Naive B cell (primary cell): ENCODE measurements at regions not wholly inside any gene's neighbourhood (a gene's known extent, or its start where the extent isn't known, plus 50 kb on each side); places are given as distances from the start of the nearest gene placed in this dataset.
A peak's percentile ranks its signal among the peaks of the same experiment; 100 is the strongest.

Source experiments
- ATAC-seq, 2 donors: fragments of 150-1000 bp; cut with Tn5 transposase; 2 replicates each; pipeline ENCODE4 v1.10.0; 2021; ENCODE audit warnings: low read depth in 2 of 2, mild to moderate bottlenecking in 2 of 2, moderate library complexity in 2 of 2
- DNase-seq: peaks from one replicate; pipeline ENCODE4 v3.0.0; 2022
- H3K27ac Mint-ChIP-seq, 6 donors: one replicate each; pipeline ENCODE4 v1.8.0; 2020 to 2022; ENCODE audit warnings: mild to moderate bottlenecking in 6 of 6, mixed read lengths in 6 of 6, moderate library complexity in 5 of 6, inconsistent platforms in 2 of 6
- H3K27me3 Mint-ChIP-seq, 3 donors: one replicate each; pipeline ENCODE4 v1.8.0; 2021 to 2022; ENCODE audit warnings: mixed read lengths in 3 of 3, mild to moderate bottlenecking in 1 of 3
- H3K36me3 Mint-ChIP-seq, 2 donors: one replicate each; pipeline ENCODE4 v1.8.0; 2020 to 2022; ENCODE audit warnings: mixed read lengths in 2 of 2, inconsistent platforms in 1 of 2, mild to moderate bottlenecking in 1 of 2
- H3K4me1 Mint-ChIP-seq, 3 donors: one replicate each; pipeline ENCODE4 v1.8.0; 2020 to 2022; ENCODE audit warnings: mixed read lengths in 3 of 3, inconsistent platforms in 1 of 3, mild to moderate bottlenecking in 1 of 3, moderate library complexity in 1 of 3
- H3K4me3 Mint-ChIP-seq, 8 donors: one replicate each; pipeline ENCODE4 v1.8.0; 2020 to 2022; ENCODE audit warnings: mild to moderate bottlenecking in 8 of 8, mixed read lengths in 8 of 8, moderate library complexity in 8 of 8, inconsistent platforms in 2 of 8
- H3K9me3 Mint-ChIP-seq, 7 donors: one replicate each; pipeline ENCODE4 v1.8.0; 2020 to 2022; ENCODE audit warnings: mixed read lengths in 7 of 7, mild to moderate bottlenecking in 5 of 7, inconsistent platforms in 2 of 7, moderate library complexity in 1 of 7

- ATAC-seq (no peak), DNase-seq (no peak)
- Mint-ChIP-seq H3K36me3 (no peaks in the 10 kb centered on the region), H3K9me3 (peaks cover 0 to 1% (median 0%) of the 10 kb centered on the region in 7 donors), H3K4me1 (peaks cover 0 to 7% (median 3%) of the 10 kb centered on the region in 3 donors), H3K4me3 (no peak overlapping the region), H3K27ac (no peak overlapping the region), H3K27me3 (no peaks in the 10 kb centered on the region)
Measured at GRCh38 chr5:40395251-40395650, 284.5 kb upstream of the PTGER4 start.

- no peaks in the 10 kb centered on the region for H3K27me3 Mint-ChIP-seq
- peaks cover 0 to 7% (median 3%) of the 10 kb centered on the region in 3 donors for H3K4me1 Mint-ChIP-seq
- no peak for DNase-seq
- H3K4me3 Mint-ChIP-seq, result no peak overlapping the region
- H3K9me3 Mint-ChIP-seq, result peaks cover 0 to 1% (median 0%) of the 10 kb centered on the region in 7 donors
- H3K36me3 Mint-ChIP-seq, result no peaks in the 10 kb centered on the region
- H3K27ac Mint-ChIP-seq, result no peak overlapping the region
- ATAC-seq, result no peak
Measured at GRCh38 chr5:40394698-40395097, 285.0 kb upstream of the PTGER4 start.

- no peaks in the 10 kb centered on the region for H3K9me3 Mint-ChIP-seq
- H3K27ac Mint-ChIP-seq, result no peak overlapping the region
- H3K4me1 Mint-ChIP-seq, result peaks cover 11 to 14% (median 12%) of the 10 kb centered on the region in 3 donors
- no peak overlapping the region for H3K4me3 Mint-ChIP-seq
- no peaks in the 10 kb centered on the region for H3K36me3 Mint-ChIP-seq
- no peak for ATAC-seq
- DNase-seq, result no peak
- H3K27me3 Mint-ChIP-seq, result no peaks in the 10 kb centered on the region
Measured at GRCh38 chr5:40391642-40392041, 288.1 kb upstream of the PTGER4 start.

- Mint-ChIP-seq H3K9me3 (no peaks in the 10 kb centered on the region), H3K27me3 (no peaks in the 10 kb centered on the region), H3K4me3 (no peak overlapping the region), H3K36me3 (no peaks in the 10 kb centered on the region), H3K4me1 (peaks cover 15 to 22% (median 20%) of the 10 kb centered on the region in 3 donors), H3K27ac (no peak overlapping the region)
- no peak for DNase-seq
- no peak for ATAC-seq
Measured at GRCh38 chr5:40390281-40391149, 289.2 kb upstream of the PTGER4 start.

GRCh38 chr5:40389591-40389990, 290.1 kb upstream of the PTGER4 start:
- Mint-ChIP-seq H3K27ac (peak overlapping the region in 3 of 6 donors; percentile 28 to 33 (median 29)), H3K9me3 (no peaks in the 10 kb centered on the region), H3K4me3 (no peak overlapping the region), H3K36me3 (no peaks in the 10 kb centered on the region), H3K27me3 (no peaks in the 10 kb centered on the region), H3K4me1 (peaks cover 22 to 30% (median 28%) of the 10 kb centered on the region in 3 donors)
- ATAC-seq, result no peak
- no peak for DNase-seq

GRCh38 chr5:40386289-40386688, 293.4 kb upstream of the PTGER4 start:
- H3K27me3 Mint-ChIP-seq, result no peaks in the 10 kb centered on the region
- no peak for DNase-seq
- H3K36me3 Mint-ChIP-seq, result no peaks in the 10 kb centered on the region
- peak overlapping the region in 1 of 8 donors; percentile 39 for H3K4me3 Mint-ChIP-seq
- ATAC-seq, result peak; percentile 58 to 62
- no peaks in the 10 kb centered on the region for H3K9me3 Mint-ChIP-seq
- H3K4me1 Mint-ChIP-seq, result peaks cover 26 to 40% (median 35%) of the 10 kb centered on the region in 3 donors
- peak overlapping the region in 2 of 6 donors; percentile 12 to 18 for H3K27ac Mint-ChIP-seq

GRCh38 chr5:40385544-40385943, 294.2 kb upstream of the PTGER4 start:
- no peak overlapping the region for H3K4me3 Mint-ChIP-seq
- no peaks in the 10 kb centered on the region for H3K9me3 Mint-ChIP-seq
- peak overlapping the region in 1 of 6 donors; percentile 12 for H3K27ac Mint-ChIP-seq
- H3K27me3 Mint-ChIP-seq, result no peaks in the 10 kb centered on the region
- no peaks in the 10 kb centered on the region for H3K36me3 Mint-ChIP-seq
- peaks cover 26 to 40% (median 35%) of the 10 kb centered on the region in 3 donors for H3K4me1 Mint-ChIP-seq
- DNase-seq, result no peak
- ATAC-seq, result no peak

GRCh38 chr5:40384782-40385390, 294.8 kb upstream of the PTGER4 start:
- Mint-ChIP-seq H3K4me3 (peak overlapping the region in 1 of 8 donors; percentile 2), H3K4me1 (peaks cover 26 to 40% (median 35%) of the 10 kb centered on the region in 3 donors), H3K27ac (peak overlapping the region in 2 of 6 donors; percentile 24 to 39), H3K27me3 (no peaks in the 10 kb centered on the region), H3K9me3 (no peaks in the 10 kb centered on the region), H3K36me3 (no peaks in the 10 kb centered on the region)
- DNase-seq (no peak), ATAC-seq (no peak)

- Mint-ChIP-seq H3K36me3 (no peaks in the 10 kb centered on the region), H3K9me3 (no peaks in the 10 kb centered on the region), H3K27ac (peak overlapping the region in 4 of 6 donors; percentile 8 to 32 (median 20)), H3K4me1 (peaks cover 27 to 40% (median 33%) of the 10 kb centered on the region in 3 donors), H3K27me3 (no peaks in the 10 kb centered on the region), H3K4me3 (no peak overlapping the region)
- ATAC-seq (peak; percentile 29 to 42), DNase-seq (no peak)
Measured at GRCh38 chr5:40383749-40384651, 295.7 kb upstream of the PTGER4 start.

GRCh38 chr5:40381676-40382363, 297.9 kb upstream of the PTGER4 start:
- H3K27me3 Mint-ChIP-seq, result no peaks in the 10 kb centered on the region
- H3K4me1 Mint-ChIP-seq, result peaks cover 28 to 45% (median 38%) of the 10 kb centered on the region in 3 donors
- ATAC-seq, result no peak
- DNase-seq, result no peak
- peaks cover 0 to 2% (median 0%) of the 10 kb centered on the region in 7 donors for H3K9me3 Mint-ChIP-seq
- no peaks in the 10 kb centered on the region for H3K36me3 Mint-ChIP-seq
- no peak overlapping the region for H3K4me3 Mint-ChIP-seq
- no peak overlapping the region for H3K27ac Mint-ChIP-seq

- H3K27me3 Mint-ChIP-seq, result no peaks in the 10 kb centered on the region
- no peak overlapping the region for H3K4me3 Mint-ChIP-seq
- ATAC-seq, result no peak
- DNase-seq, result no peak
- H3K27ac Mint-ChIP-seq, result peak overlapping the region in 1 of 6 donors; percentile 12
- H3K9me3 Mint-ChIP-seq, result peaks cover 0 to 2% (median 0%) of the 10 kb centered on the region in 7 donors
- H3K4me1 Mint-ChIP-seq, result peaks cover 33 to 47% (median 42%) of the 10 kb centered on the region in 3 donors
- H3K36me3 Mint-ChIP-seq, result no peaks in the 10 kb centered on the region
Measured at GRCh38 chr5:40381016-40381415, 298.7 kb upstream of the PTGER4 start.

- Mint-ChIP-seq H3K9me3 (peaks cover 0 to 2% (median 0%) of the 10 kb centered on the region in 7 donors), H3K4me1 (peaks cover 21 to 31% (median 30%) of the 10 kb centered on the region in 3 donors), H3K27me3 (no peaks in the 10 kb centered on the region), H3K36me3 (no peaks in the 10 kb centered on the region), H3K27ac (peak overlapping the region in 3 of 6 donors; percentile 39 to 88 (median 55)), H3K4me3 (peak overlapping the region in 2 of 8 donors; percentile 3 to 7)
- DNase-seq (no peak), ATAC-seq (peak; percentile 53 to 58)
Measured at GRCh38 chr5:40378396-40379177, 301.1 kb upstream of the PTGER4 start.
